T47D (cell line): ENCODE measurements at regions not wholly inside any gene's neighbourhood (a gene's known extent, or its start where the extent isn't known, plus 50 kb on each side); places are given as distances from the start of the nearest gene placed in this dataset.
"Not testable (repeated sequence)": the region's sequence is repeated elsewhere in the genome, so short reads cannot be mapped to it uniquely, and the experiment has no call there.

Source experiments
- DNase-seq, 2 experiments: peaks; one replicate each; pipeline versions ENCODE4 v3.0.0 to v3.0.0-alpha.2; 2011 to 2012; ENCODE audit warnings: low read depth in 1 of 2, low spot score in 1 of 2
- JUND ChIP-seq: IDR thresholded peaks from 2 replicates; pipeline ENCODE4 v1.6.1; 2012; ENCODE audit warnings: low read depth
- in situ Hi-C: cut with HindIII; loops from 2 replicates; pipeline ENCODE4 v1.10.0; 2016; ENCODE audit warnings: low sequenced_read_pairs, low pct_unique_long_range_greater_than_20kb

- in situ Hi-C loops, result no loop called here
- TF ChIP-seq JUND, result no peak
- no peak for DNase-seq
Measured at GRCh38 chr3:157606852-157607197, 103.6 kb upstream of the VEPH1 start.

- in situ Hi-C loops, result no loop called here
- no peak for TF ChIP-seq JUND
- DNase-seq, result peak; percentile 34 to 65
Measured at GRCh38 chr3:157606011-157606851, 103.0 kb upstream of the VEPH1 start.

GRCh38 chr3:157605356-157605755, 102.1 kb upstream of the VEPH1 start:
- in situ Hi-C loops, result no loop called here
- TF ChIP-seq JUND, result no peak
- DNase-seq, result no peak

- in situ Hi-C loops, result no loop called here
- no peak for DNase-seq
- TF ChIP-seq JUND, result no peak
Measured at GRCh38 chr3:157602424-157602823, 99.2 kb upstream of the VEPH1 start.

- in situ Hi-C loops, result no loop called here
- TF ChIP-seq JUND, result no peak
- DNase-seq, result no peak
Measured at GRCh38 chr3:157595259-157595658, 92.0 kb upstream of the VEPH1 start.

- in situ Hi-C loops, result no loop called here
- no peak for TF ChIP-seq JUND
- no peak for DNase-seq
Measured at GRCh38 chr3:157594413-157594812, 91.2 kb upstream of the VEPH1 start.

GRCh38 chr3:157592769-157593168, 89.6 kb upstream of the VEPH1 start:
- peak in 1 of 2 experiments; percentile 20 for DNase-seq
- no peak for TF ChIP-seq JUND
- in situ Hi-C loops, result no loop called here

GRCh38 chr3:157590273-157590672, 87.1 kb upstream of the VEPH1 start:
- no peak for DNase-seq
- no peak for TF ChIP-seq JUND
- in situ Hi-C loops, result no loop called here

- DNase-seq, result no peak
- TF ChIP-seq JUND, result no peak
- in situ Hi-C loops, result no loop called here
Measured at GRCh38 chr3:157589211-157589610, 86.0 kb upstream of the VEPH1 start.

GRCh38 chr3:157588386-157589060, 85.3 kb upstream of the VEPH1 start:
- in situ Hi-C loops, result no loop called here
- no peak for TF ChIP-seq JUND

GRCh38 chr3:157586293-157586692, 83.1 kb upstream of the VEPH1 start:
- no peak for DNase-seq
- no peak for TF ChIP-seq JUND
- in situ Hi-C loops, result no loop called here

More at GRCh38 chr3:157588386-157589060, 85.3 kb upstream of the VEPH1 start:
- DNase-seq, result no peak

GRCh38 chr3:157585386-157585785, 82.2 kb upstream of the VEPH1 start:
- in situ Hi-C loops, result no loop called here
- no peak for TF ChIP-seq JUND
- no peak for DNase-seq

GRCh38 chr3:157582637-157582973, 79.4 kb upstream of the VEPH1 start:
- TF ChIP-seq JUND, result no peak
- peak in 1 of 2 experiments; percentile 20 for DNase-seq
- in situ Hi-C loops, result no loop called here

GRCh38 chr3:157581956-157582636, 78.9 kb upstream of the VEPH1 start:
- DNase-seq, result peak in 1 of 2 experiments; percentile 48
- in situ Hi-C loops, result not testable (repeated sequence)
